Fibroblast of skin of left quadriceps (primary cell): ENCODE measurements at regions not wholly inside any gene's neighbourhood (a gene's known extent, or its start where the extent isn't known, plus 50 kb on each side); places are given as distances from the start of the nearest gene placed in this dataset.

Experiments
- DNase-seq, 2 experiments: peaks; one replicate each; pipeline ENCODE4 v3.0.0-alpha.2; 2013; ENCODE audit warnings: low read depth in 2 of 2

- DNase-seq, result no peak
Measured at GRCh38 chr18:37712776-37713175, 147.2 kb upstream of the CELF4 start.

GRCh38 chr18:37711766-37712505, 146.3 kb upstream of the CELF4 start:
- no peak for DNase-seq

DNA sequence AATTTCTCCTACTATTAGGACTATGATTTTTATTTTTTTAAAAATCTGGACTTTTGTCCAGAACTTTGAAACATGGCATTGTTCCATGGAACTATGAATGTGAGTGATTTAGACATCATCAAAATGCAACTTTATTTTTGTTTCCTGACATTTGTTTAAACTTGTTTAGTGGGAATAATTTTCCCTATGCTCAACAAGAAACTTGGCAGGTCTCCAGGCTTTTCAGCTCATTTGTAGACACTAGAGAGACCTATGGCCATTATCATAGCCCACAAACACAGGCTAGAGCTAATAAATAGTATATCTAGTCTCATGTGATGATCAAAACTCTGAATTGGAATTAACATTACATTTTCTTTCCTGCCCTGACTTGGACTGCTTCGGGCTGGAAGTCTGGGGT, 145.1 kb upstream of the CELF4 start:
- DNase-seq, result no peak

DNA sequence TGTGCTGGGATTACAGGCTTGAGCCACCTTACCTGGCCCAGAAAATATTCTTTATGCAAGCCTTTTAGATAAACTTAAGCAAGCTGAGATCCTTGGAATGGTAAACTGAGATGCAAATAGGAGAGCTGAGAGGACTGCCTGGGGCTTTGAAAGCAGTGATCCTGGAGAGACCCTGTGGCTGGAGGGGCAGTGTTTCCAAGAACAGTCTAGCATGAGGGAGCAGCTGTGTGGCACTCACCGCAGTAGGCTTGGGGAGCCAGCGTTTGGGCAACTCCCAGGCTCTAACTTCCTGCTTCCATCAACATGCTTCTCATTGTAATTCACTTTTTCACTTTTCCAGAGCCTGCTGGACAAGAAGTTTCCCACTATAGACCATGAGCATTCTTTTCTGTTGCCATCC, 144.1 kb upstream of the CELF4 start:
- no peak for DNase-seq

DNA sequence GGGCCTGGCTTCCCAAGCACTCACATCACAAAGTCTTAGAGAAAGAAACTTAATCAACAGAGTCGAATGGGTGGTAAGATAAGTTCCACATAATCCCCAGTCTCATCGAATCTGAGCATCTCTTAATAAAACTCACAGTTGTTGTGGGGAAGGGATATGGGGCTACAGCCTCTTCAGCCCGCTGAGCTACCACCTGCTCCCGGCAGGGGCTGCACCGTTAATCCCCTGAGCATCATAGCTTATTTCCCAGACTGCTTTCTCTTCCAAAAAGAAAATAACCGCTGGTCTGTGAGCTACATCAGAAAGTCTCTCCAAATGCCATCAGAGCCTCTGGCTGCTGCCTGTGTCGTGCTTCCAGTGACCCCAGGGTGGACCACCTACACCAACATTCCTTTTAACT, 139.4 kb upstream of the CELF4 start:
- no peak for DNase-seq

DNA sequence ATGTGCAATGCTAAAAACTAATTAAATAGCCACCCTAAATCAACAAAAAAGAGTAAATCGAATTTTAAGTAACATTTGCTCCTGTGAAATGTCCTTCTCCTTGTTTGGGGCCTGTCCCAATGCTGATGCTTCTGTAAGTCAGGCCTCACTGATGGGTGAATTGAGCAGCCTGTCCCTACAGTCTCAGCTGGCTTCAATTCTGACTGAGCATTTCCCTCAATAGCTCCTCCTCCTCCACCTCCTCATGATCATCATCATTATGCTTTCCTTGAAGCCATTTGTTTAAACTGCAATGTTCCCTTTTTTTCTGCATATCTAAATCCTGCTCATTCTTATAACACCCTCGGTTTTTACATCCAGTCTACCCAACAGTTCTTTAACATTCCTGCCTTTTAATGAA, 137.2 kb upstream of the CELF4 start:
- DNase-seq, result no peak

GRCh38 chr18:37701967-37702366, 136.4 kb upstream of the CELF4 start:
- DNase-seq, result no peak

DNA sequence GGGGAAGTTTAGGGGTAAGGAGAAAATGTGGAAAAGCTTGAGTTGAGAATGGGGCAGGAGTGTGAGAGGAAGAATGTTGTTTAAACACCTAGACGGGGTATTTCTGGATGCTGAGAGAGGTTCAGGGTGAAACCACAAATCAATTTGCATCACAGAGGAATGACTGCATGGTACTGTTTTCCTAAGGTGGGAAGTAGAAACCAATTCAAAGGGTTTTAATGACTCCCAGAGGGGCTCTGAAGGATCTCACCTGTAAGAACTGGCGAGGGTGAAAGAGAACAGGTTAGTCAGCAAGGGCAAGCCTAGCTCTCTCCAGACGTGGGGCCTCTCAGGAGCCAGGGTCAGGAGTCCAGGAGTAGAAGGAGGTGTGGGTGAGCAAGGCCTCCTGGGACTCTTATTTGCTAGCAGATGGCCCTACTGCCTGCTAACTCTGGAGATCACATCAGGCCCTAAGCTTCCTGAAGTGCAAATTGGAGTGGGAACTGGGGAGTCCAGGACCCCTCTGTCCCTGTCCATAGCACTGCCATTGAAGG, 133.0 kb upstream of the CELF4 start:
- DNase-seq, result no peak

GRCh38 chr18:37694516-37694915, 128.9 kb upstream of the CELF4 start:
- DNase-seq, result no peak

DNA sequence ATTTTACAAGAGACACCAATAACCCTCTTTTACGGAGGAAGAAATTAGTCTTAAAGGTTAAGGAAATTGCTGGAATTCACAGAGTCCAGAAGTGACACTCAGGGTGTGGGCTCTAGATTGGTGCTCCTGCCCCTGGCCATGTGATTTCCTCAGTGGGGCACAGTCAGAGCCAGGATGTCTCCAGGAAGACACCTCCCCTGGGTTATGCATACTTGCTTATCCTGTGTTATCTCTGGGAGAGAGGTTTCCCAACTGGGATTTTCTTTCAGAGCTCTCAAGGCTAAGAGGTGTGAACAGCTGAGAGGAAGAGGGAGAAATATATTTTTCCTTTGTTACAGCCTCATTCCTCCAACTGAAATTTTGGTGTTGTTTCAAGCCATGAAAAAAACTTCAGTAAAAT, 125.6 kb upstream of the CELF4 start:
- DNase-seq, result no peak

DNA sequence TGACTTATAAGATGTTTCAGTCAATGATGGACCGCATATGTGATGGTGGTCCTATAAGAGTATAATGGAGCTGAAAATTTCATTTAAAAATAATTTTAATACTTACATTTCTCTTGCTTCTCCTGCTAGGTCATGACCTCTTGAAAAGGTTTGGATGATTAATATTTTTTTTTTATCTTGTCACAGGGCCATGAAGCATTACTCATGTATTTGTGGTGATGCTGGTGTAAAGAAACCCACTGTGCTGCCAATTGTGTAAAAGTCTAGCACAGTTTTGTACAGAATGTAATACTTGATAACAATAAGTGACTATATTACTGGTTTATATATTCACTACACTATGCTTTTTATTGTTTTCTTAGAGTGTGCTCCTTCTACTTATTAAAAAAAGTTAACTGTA, 124.2 kb upstream of the CELF4 start:
- DNase-seq, result no peak

DNA sequence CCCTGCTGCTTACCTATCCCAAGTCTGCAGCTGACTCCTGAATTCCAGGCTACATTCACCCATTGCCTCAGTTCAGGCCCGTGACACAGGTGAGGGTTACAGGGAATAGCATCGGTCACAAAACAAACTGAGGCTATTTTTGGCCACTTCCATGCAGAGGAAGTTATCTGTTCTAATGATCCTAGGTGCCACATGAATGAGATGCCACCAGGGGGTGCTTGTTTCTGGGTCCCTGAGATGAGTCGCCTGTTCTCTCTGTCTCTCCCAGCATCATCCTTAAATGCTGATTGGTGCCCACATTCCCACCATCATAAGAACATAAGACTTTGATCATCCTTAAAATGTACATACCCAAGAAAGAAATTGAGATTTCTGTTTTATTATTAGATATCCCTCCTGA, 119.0 kb upstream of the CELF4 start:
- no peak for DNase-seq

GRCh38 chr18:37684183-37684582, 118.6 kb upstream of the CELF4 start:
- no peak for DNase-seq

GRCh38 chr18:37680911-37681310, 115.3 kb upstream of the CELF4 start:
- no peak for DNase-seq

- DNase-seq, result no peak
Measured at GRCh38 chr18:37676276-37676675, 110.7 kb upstream of the CELF4 start.

DNA sequence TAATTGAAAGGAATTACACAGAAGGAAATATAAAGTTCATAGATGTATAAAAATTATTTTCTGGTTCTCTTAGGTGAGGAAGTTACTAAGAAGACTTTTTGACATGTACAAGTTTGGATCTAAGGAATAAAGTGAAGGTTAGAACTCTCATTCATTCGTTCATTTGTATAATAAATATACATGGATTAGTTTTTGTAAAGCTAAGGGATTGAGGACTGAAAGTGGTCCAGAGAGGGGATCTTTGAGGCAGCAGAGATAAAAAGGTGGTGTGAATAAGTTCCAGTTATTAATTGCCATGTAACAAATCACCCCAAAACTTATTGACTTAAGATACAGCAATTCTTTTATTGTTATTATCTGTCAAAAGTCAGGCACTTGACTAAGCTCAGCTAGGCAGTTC, 110.1 kb upstream of the CELF4 start:
- DNase-seq, result no peak

DNA sequence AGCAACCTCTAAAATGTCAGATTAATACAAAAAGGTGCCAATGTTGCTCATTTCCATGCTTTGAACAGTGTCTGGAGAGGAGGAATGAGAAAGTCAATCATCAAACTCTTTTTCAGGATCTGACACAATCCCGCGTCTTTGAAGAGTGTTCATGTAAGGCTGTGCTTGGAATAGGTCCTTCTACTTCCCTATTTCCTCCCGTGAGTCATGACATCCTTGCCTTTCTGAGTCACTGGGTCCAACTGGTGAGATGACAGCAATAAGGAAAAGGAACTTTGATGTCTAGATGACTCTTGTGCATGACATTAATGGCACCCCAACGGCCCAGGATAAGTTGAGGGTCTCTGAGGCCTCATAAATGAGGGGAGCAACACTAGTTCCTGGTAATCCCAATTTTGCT, 109.0 kb upstream of the CELF4 start:
- no peak for DNase-seq

- no peak for DNase-seq
Measured at GRCh38 chr18:37673671-37674070, 108.1 kb upstream of the CELF4 start.

DNA sequence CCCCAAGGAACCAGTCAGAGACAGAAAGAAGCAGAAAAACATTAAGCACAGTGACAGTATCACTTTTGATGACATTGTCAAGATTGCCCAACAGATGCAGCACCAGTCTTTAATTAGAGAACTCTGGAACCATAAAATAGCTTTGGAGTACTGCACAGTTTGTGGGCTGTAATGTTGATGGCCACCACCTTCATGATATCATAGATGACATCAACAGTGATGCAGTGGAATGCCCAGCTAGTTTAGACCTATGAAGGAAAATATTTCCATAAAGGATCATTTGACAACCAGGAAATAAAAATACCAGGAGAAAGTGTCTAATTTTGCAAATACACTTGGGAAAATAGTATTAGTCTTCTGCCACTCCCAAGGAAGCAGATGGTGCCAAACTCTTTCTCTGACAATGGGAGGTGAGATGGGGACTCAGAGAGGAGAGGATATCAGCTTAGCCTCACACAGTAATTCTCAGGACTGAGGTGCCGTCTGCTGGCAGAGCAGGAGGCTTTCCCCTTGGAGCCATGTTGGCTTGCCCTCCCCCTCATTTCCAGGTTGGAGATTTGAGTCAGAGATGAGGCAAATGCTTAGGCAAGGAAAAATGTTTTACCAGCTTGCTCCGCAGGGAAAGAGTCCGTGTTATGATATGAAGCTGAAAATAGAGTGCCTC, 107.5 kb upstream of the CELF4 start:
- no peak for DNase-seq

DNA sequence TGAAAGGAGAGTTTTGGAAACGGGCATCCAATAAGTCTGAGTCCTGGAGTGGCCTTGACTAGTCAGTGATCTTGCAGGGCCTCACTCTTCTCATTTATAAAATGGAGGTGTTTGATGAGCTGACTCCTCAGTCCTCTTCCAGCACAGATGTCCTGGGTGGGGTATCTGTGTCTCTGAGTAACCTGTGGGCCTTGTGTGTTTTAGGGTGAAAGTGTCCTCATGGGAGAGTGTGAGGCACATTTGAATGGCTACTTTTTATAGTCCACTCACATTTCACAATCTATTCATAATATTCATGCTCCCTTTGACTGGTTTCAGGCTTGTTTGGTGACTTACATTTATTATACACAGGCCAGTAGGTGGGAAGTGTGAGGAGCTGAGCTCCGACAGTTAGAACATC, 106.4 kb upstream of the CELF4 start:
- DNase-seq, result no peak

GRCh38 chr18:37671530-37671929, 105.9 kb upstream of the CELF4 start:
- DNase-seq, result no peak

- DNase-seq, result no peak
Measured at GRCh38 chr18:37671119-37671518, 105.5 kb upstream of the CELF4 start.

- no peak for DNase-seq
Measured at GRCh38 chr18:37669991-37670534, 104.5 kb upstream of the CELF4 start.
